ENCODE measurements at regions not wholly inside any gene's neighbourhood (a gene's known extent, or its start where the extent isn't known, plus 50 kb on each side); places are given as distances from the start of the nearest gene placed in this dataset.

GRCh38 chr11:80524349-80524748 lies 1083.5 kb upstream of the TENM4 start:
- DNase-seq (ENCODE audit: low read depth in 1 of 2, low spot score in 1 of 2), result no peak
- Histone ChIP-seq H3K4me1 (ENCODE audit: low read depth) (peaks cover 18% of the 10 kb centered on the region), H3K27ac (no peak overlapping the region), H3K9me3 (ENCODE audit: low read depth) (no peaks in the 10 kb centered on the region), H3K4me3 (no peak overlapping the region), H3K36me3 (no peaks in the 10 kb centered on the region), H3K27me3 (no peaks in the 10 kb centered on the region)
- TF ChIP-seq CTCF (IDR thresholded peaks at IDR 0.05; ENCODE audit: low read depth, low read length), result no peak

GRCh38 chr11:80523057-80523456 lies 1082.2 kb upstream of the TENM4 start:
- Histone ChIP-seq H3K9me3 (ENCODE audit: low read depth) (no peaks in the 10 kb centered on the region), H3K4me1 (ENCODE audit: low read depth) (peaks cover 18% of the 10 kb centered on the region), H3K27me3 (no peaks in the 10 kb centered on the region), H3K27ac (no peak overlapping the region), H3K4me3 (no peak overlapping the region), H3K36me3 (no peaks in the 10 kb centered on the region)
- DNase-seq (ENCODE audit: low read depth in 1 of 2, low spot score in 1 of 2), result no peak
- no peak for TF ChIP-seq CTCF (IDR thresholded peaks at IDR 0.05; ENCODE audit: low read depth, low read length)

GRCh38 chr11:80521592-80521991 lies 1080.8 kb upstream of the TENM4 start:
- Histone ChIP-seq H3K36me3 (no peaks in the 10 kb centered on the region), H3K9me3 (ENCODE audit: low read depth) (no peaks in the 10 kb centered on the region), H3K27ac (peak overlapping the region; percentile 78), H3K4me1 (ENCODE audit: low read depth) (peaks cover 25% of the 10 kb centered on the region), H3K27me3 (no peaks in the 10 kb centered on the region), H3K4me3 (no peak overlapping the region)
- peak in 1 of 2 donors; percentile 38 for DNase-seq (ENCODE audit: low read depth in 1 of 2, low spot score in 1 of 2)
- TF ChIP-seq CTCF (IDR thresholded peaks at IDR 0.05; ENCODE audit: low read depth, low read length), result no peak

- Histone ChIP-seq H3K36me3 (no peaks in the 10 kb centered on the region), H3K9me3 (ENCODE audit: low read depth) (no peaks in the 10 kb centered on the region), H3K4me3 (no peak overlapping the region), H3K4me1 (ENCODE audit: low read depth) (peaks cover 25% of the 10 kb centered on the region), H3K27me3 (no peaks in the 10 kb centered on the region), H3K27ac (no peak overlapping the region)
- DNase-seq (ENCODE audit: low read depth in 1 of 2, low spot score in 1 of 2), result no peak
- no peak for TF ChIP-seq CTCF (IDR thresholded peaks at IDR 0.05; ENCODE audit: low read depth, low read length)
Measured at GRCh38 chr11:80520507-80520887, 1079.7 kb upstream of the TENM4 start.

GRCh38 chr11:80519596-80520506 lies 1079.0 kb upstream of the TENM4 start:
- peaks cover 25% of the 10 kb centered on the region for H3K4me1 ChIP-seq (ENCODE audit: low read depth)
- H3K36me3 ChIP-seq, result no peaks in the 10 kb centered on the region
- no peak overlapping the region for H3K4me3 ChIP-seq
- H3K9me3 ChIP-seq (ENCODE audit: low read depth), result no peaks in the 10 kb centered on the region
- no peak for DNase-seq (ENCODE audit: low read depth in 1 of 2, low spot score in 1 of 2)
- H3K27ac ChIP-seq, result no peak overlapping the region
- TF ChIP-seq CTCF (IDR thresholded peaks at IDR 0.05; ENCODE audit: low read depth, low read length), result no peak
- H3K27me3 ChIP-seq, result no peaks in the 10 kb centered on the region
